ENCODE measurements at regions not wholly inside any gene's neighbourhood (a gene's known extent, or its start where the extent isn't known, plus 50 kb on each side); places are given as distances from the start of the nearest gene placed in this dataset.
A peak's percentile ranks its signal among the peaks of the same experiment; 100 is the strongest.
"Not testable (repeated sequence)": the region's sequence is repeated elsewhere in the genome, so short reads cannot be mapped to it uniquely, and the experiment has no call there.

DNA sequence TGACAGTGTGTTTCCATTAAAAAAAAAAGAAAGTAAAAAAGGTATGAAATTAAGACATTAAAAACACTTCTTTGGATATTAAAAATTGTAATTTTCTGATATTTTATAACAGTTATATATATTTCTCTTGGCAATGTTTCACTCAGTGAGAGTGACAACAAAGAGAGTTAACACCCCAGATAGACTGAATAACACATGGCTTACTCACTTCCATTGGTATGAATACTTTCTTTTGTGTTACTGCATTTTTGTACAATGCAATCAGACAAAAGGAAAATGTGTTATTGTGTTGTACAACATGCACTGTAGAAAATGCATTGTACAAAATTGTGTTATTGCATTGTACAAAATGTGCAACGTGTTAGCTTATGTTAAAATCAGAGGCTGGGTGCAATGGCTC is 676.6 kb upstream of the AMELY start:
- DNase-seq: not testable (repeated sequence)

DNA sequence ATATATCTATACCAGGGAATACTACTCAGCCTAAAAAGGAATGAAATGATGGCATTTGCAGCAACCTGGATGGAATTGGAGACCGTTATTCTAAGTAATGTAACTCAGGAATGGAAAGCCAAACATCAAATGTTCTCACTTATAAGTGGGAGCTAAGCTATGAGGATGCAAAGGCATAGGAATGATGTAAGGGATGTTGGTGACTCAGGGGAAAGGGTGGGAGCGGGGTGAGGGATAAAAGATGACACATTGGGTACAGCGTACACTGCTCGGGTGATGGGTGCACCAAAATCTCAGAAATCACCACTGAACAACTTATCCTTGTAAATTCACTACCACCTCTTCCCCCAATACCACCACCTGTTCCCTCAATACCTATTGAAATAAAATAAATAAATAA is 651.0 kb upstream of the AMELY start:
- no peak for DNase-seq

DNA sequence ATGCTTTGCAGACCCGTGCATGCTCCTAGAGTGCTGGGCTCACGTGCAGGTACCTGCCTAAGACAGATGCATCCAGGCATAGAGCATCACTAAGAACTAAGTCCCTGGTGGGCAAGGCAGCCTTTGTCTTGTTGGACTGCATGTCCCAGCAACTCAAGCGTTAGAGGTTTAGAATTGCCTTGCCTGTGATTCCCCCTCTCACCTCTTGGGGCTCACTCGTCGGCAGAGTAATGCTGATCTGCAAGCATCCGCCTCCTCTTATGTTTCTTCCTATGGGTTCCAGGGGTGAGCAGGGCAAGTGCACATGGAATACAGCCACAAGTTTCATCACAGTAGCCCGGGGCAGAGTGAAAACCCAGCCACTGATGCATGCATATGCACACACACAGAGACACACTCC is 646.1 kb upstream of the AMELY start:
- peak; percentile 8 for DNase-seq

GRCh38 chrY:7555006-7555405 is 643.5 kb upstream of the AMELY start:
- peak; percentile 39 for DNase-seq

GRCh38 chrY:7545060-7545459 is 633.5 kb upstream of the AMELY start:
- no peak for DNase-seq

- no peak for DNase-seq
Measured at GRCh38 chrY:7544172-7544770, 632.7 kb upstream of the AMELY start.

DNA sequence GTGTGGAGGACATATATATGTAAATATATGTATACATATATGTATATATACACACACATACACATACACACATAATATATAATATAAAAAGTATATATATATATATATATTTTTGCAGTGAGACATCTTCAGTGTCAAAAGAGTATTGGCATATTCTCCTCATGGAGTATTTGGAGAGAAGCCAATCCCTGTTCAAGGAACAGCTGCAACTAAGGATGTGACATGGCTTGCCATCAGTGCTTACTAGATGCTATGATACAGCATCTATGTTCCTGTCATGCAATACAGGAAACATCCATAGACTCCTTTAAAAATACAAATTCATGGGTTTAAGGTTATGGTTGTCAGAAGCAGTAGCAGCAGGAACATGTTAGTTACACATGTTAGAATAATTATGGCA is 632.0 kb upstream of the AMELY start:
- DNase-seq: peak; percentile 2

- DNase-seq: no peak
Measured at GRCh38 chrY:7542256-7542858, 630.8 kb upstream of the AMELY start.

GRCh38 chrY:7529396-7529795 is 617.8 kb upstream of the AMELY start:
- DNase-seq: no peak

GRCh38 chrY:7527568-7527967 is 616.0 kb upstream of the AMELY start:
- not testable (repeated sequence) for DNase-seq

GRCh38 chrY:7518387-7518786 is 606.8 kb upstream of the AMELY start:
- DNase-seq: no peak

GRCh38 chrY:7516268-7516667 is 604.7 kb upstream of the AMELY start:
- no peak for DNase-seq

- no peak for DNase-seq
Measured at GRCh38 chrY:7515812-7516211, 604.3 kb upstream of the AMELY start.

GRCh38 chrY:7502896-7503295 is 591.3 kb upstream of the AMELY start:
- DNase-seq: no peak

GRCh38 chrY:7501236-7501635 is 589.7 kb upstream of the AMELY start:
- no peak for DNase-seq

GRCh38 chrY:7496001-7496400 is 584.4 kb upstream of the AMELY start:
- no peak for DNase-seq

- not testable (repeated sequence) for DNase-seq
Measured at GRCh38 chrY:7484455-7485285, 573.1 kb upstream of the AMELY start.

- peak; percentile 2 for DNase-seq
Measured at GRCh38 chrY:7471976-7472375, 560.4 kb upstream of the AMELY start.

- DNase-seq: no peak
Measured at GRCh38 chrY:7470037-7470436, 558.5 kb upstream of the AMELY start.

GRCh38 chrY:7468951-7469745 is 557.6 kb upstream of the AMELY start:
- no peak for DNase-seq

- DNase-seq: no peak
Measured at GRCh38 chrY:7467796-7468520, 556.4 kb upstream of the AMELY start.

- DNase-seq: no peak
Measured at GRCh38 chrY:7465185-7465621, 553.7 kb upstream of the AMELY start.

DNA sequence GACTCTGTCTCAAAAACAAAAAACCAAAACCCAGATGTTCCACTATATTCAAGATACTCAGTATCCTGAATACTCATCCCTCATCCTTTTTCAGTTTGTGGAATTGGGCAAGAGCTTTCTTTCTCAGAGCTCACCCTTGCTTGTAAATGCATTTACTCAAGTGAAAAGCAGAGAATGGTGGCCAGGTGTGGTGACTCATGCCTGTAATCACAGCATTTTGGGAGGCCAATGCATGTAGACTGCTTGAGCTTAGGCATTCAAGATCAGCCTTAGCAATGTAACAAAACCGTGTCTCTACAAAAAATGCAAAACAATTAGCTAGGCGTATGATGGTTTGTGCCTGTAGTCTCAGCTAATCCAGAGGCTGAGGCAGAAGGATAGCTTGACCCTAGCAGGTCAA is 553.2 kb upstream of the AMELY start:
- no peak for DNase-seq

Measured in NCI-H2171 (cell line).